ENCODE measurements at regions not wholly inside any gene's neighbourhood (a gene's known extent, or its start where the extent isn't known, plus 50 kb on each side); places are given as distances from the start of the nearest gene placed in this dataset.

DNA sequence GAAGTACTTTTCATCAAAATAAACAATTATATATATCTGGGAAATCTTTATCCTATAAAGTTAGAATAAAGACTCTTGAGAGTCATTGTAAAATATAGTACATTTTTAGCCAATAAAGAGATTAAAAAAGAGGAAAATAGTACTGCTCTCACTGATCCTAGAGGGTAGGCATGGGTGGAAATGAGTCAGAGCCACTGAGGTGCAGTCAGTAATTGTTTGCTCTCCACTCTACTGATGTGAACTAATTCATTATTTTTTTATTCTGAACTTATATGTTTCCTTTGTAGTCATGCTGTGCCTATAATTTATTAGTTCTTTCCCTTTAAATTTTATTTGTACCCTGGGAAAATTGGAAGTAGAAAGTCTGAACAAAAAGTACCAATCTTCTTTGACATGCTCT is 1359.4 kb upstream of the GJE1 start:
- no peak overlapping the region for H3K4me3 Mint-ChIP-seq
- Histone ChIP-seq H3K9me3 (ENCODE audit: low read depth) (no peaks in the 10 kb centered on the region), H4K20me1 (ENCODE audit: low read depth) (no peaks in the 10 kb centered on the region), H3K27me3 (no peaks in the 10 kb centered on the region), H3F3A (ENCODE audit: low read depth) (no peaks in the 10 kb centered on the region), H3K79me2 (ENCODE audit: low read depth) (no peaks in the 10 kb centered on the region), H3K4me3 (no peak overlapping the region), H3K27ac (no peak overlapping the region), H3K9ac (no peak overlapping the region), H3K4me1 (no peaks in the 10 kb centered on the region), H2AFZ (replicated peaks) (no peak overlapping the region), H3K36me3 (no peaks in the 10 kb centered on the region), H3K4me2 (no peak overlapping the region)
- H3K9me3 Mint-ChIP-seq: peaks cover 7% of the 10 kb centered on the region
- H3K4me1 Mint-ChIP-seq: no peaks in the 10 kb centered on the region
- DNase-seq (ENCODE audit: low spot score): no peak
- no peaks in the 10 kb centered on the region for H3K36me3 Mint-ChIP-seq
- no peaks in the 10 kb centered on the region for H3K27me3 Mint-ChIP-seq (ENCODE audit: insufficient read depth, low read depth)
- TF ChIP-seq EZH2 (IDR thresholded peaks at IDR 0.05) (no peak), EZH2phosphoT487 (IDR thresholded peaks at IDR 0.05) (no peak)
- TF ChIP-seq, protein P1, sequence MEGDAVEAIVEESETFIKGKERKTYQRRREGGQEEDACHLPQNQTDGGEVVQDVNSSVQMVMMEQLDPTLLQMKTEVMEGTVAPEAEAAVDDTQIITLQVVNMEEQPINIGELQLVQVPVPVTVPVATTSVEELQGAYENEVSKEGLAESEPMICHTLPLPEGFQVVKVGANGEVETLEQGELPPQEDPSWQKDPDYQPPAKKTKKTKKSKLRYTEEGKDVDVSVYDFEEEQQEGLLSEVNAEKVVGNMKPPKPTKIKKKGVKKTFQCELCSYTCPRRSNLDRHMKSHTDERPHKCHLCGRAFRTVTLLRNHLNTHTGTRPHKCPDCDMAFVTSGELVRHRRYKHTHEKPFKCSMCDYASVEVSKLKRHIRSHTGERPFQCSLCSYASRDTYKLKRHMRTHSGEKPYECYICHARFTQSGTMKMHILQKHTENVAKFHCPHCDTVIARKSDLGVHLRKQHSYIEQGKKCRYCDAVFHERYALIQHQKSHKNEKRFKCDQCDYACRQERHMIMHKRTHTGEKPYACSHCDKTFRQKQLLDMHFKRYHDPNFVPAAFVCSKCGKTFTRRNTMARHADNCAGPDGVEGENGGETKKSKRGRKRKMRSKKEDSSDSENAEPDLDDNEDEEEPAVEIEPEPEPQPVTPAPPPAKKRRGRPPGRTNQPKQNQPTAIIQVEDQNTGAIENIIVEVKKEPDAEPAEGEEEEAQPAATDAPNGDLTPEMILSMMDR (IDR thresholded peaks at IDR 0.05): no peak
- no peak overlapping the region for H3K27ac Mint-ChIP-seq

GRCh38 chr6:140772576-140772975 is 1360.1 kb upstream of the GJE1 start:
- H3K27ac ChIP-seq: no peak overlapping the region
- H2AFZ ChIP-seq (replicated peaks): no peak overlapping the region

GRCh38 chr6:140768133-140768532 is 1364.6 kb upstream of the GJE1 start:
- Histone ChIP-seq H3K9ac (no peak overlapping the region), H3K36me3 (no peaks in the 10 kb centered on the region), H3K4me1 (no peaks in the 10 kb centered on the region), H3K27ac (no peak overlapping the region), H4K20me1 (ENCODE audit: low read depth) (no peaks in the 10 kb centered on the region), H3K4me3 (no peak overlapping the region), H3F3A (ENCODE audit: low read depth) (no peaks in the 10 kb centered on the region), H3K4me2 (no peak overlapping the region), H2AFZ (replicated peaks) (no peak overlapping the region), H3K79me2 (ENCODE audit: low read depth) (no peaks in the 10 kb centered on the region), H3K27me3 (no peaks in the 10 kb centered on the region), H3K9me3 (ENCODE audit: low read depth) (no peaks in the 10 kb centered on the region)
- H3K27me3 Mint-ChIP-seq (ENCODE audit: insufficient read depth, low read depth): no peaks in the 10 kb centered on the region
- H3K4me1 Mint-ChIP-seq: no peaks in the 10 kb centered on the region
- DNase-seq (ENCODE audit: low spot score): no peak
- peaks cover 10% of the 10 kb centered on the region for H3K9me3 Mint-ChIP-seq
- no peak overlapping the region for H3K4me3 Mint-ChIP-seq
- no peak overlapping the region for H3K27ac Mint-ChIP-seq
- TF ChIP-seq EZH2 (IDR thresholded peaks at IDR 0.05) (no peak), EZH2phosphoT487 (IDR thresholded peaks at IDR 0.05) (no peak)
- TF ChIP-seq, protein P1 (IDR thresholded peaks at IDR 0.05): no peak
- no peaks in the 10 kb centered on the region for H3K36me3 Mint-ChIP-seq

More at GRCh38 chr6:140772576-140772975, 1360.1 kb upstream of the GJE1 start:
- H3K4me1 Mint-ChIP-seq: no peaks in the 10 kb centered on the region
- H3K4me1 ChIP-seq: no peaks in the 10 kb centered on the region
- no peak overlapping the region for H3K9ac ChIP-seq
- H3K79me2 ChIP-seq (ENCODE audit: low read depth): no peaks in the 10 kb centered on the region
- H3K4me3 Mint-ChIP-seq: no peak overlapping the region
- H3K27me3 Mint-ChIP-seq (ENCODE audit: insufficient read depth, low read depth): no peaks in the 10 kb centered on the region
- no peaks in the 10 kb centered on the region for H3K9me3 ChIP-seq (ENCODE audit: low read depth)
- H3F3A ChIP-seq (ENCODE audit: low read depth): no peaks in the 10 kb centered on the region
- H3K27me3 ChIP-seq: no peaks in the 10 kb centered on the region
- no peak overlapping the region for H3K4me3 ChIP-seq
- TF ChIP-seq EZH2phosphoT487 (IDR thresholded peaks at IDR 0.05) (no peak), EZH2 (IDR thresholded peaks at IDR 0.05) (no peak)
- TF ChIP-seq, protein P1 (IDR thresholded peaks at IDR 0.05): no peak
- H3K36me3 ChIP-seq: no peaks in the 10 kb centered on the region
- H3K9me3 Mint-ChIP-seq: peaks cover 8% of the 10 kb centered on the region
- no peaks in the 10 kb centered on the region for H3K36me3 Mint-ChIP-seq
- no peaks in the 10 kb centered on the region for H4K20me1 ChIP-seq (ENCODE audit: low read depth)
- H3K27ac Mint-ChIP-seq: no peak overlapping the region
- H3K4me2 ChIP-seq: no peak overlapping the region
- DNase-seq (ENCODE audit: low spot score): no peak
